NK-92 (cell line): ENCODE measurements at regions not wholly inside any gene's neighbourhood (a gene's known extent, or its start where the extent isn't known, plus 50 kb on each side); places are given as distances from the start of the nearest gene placed in this dataset.
"Not testable (repeated sequence)": the region's sequence is repeated elsewhere in the genome, so short reads cannot be mapped to it uniquely, and the experiment has no call there.

Experiments
- DNase-seq: peaks from one replicate; lab custom pipeline; 2025; ENCODE audit not compliant: unreplicated experiment; lab: John Stamatoyannopoulos, UW

DNA sequence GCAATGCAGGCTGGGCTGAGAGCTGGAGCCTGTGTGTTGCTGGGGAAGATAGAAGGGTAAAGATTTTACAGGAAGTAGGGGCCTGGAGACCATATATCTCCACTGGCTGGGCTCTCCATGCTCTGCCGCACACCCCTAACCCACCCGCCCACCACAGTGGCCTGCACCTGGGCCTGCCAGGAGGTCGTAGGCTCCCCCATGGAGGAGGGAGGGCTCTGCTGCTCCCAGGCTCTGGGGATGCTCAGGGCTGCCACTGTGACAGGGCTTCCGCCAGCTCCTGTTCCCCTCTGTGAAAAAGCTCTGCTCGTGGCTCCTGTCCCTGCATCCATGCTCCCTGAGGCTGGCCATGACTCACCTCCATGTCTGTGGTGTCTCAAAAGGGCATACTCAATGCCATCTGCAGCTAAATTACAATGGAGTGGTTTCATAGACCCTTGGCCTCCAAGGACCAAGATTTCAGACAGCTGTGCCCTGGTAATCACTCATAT is 106.0 kb downstream of the CXCL12 start:
- no peak for DNase-seq

DNA sequence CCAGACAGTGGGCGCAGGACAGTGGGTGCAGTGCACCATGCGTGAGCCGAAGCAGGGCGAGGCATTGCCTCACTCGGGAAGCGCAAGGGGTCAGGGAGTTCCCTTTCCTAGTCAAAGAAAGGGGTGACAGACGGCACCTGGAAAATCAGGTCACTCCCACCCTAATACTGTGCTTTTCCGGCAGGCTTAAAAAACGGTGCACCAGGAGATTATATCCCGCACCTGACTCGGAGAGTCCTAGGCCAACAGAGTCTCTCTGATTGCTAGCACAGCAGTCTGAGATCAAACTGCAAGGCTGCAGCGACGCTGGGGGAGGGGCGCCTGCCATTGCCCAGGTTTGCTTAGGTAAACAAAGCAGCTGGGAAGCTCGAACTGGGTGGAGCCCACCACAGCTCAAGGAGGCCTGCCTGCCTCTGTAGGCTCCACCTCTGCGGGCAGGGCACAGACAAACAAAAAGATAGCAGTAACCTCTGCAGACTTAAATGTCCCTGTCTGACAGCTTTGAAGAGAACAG is 116.4 kb downstream of the CXCL12 start:
- not testable (repeated sequence) for DNase-seq

GRCh38 chr10:44267007-44267406 is 117.9 kb downstream of the CXCL12 start:
- no peak for DNase-seq

DNA sequence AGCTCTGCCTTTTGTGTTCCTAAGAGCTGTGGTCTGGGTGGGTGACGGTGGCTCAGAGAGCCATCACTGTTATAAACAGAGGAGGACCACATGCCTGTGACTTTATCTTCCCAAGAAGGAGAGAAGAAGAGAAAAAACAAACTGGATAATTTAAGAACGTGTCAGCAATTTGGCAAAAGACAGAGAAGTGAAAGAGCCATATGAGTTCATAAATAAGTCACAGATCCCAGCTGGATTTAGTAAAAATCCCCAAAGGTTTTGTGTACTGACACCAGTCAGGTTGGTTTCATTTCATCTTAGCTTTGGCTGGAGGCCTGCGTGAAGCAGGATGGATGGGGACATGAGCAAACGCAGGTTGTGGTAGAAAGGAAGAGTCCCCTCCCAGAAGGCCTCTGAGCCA is 120.7 kb downstream of the CXCL12 start:
- no peak for DNase-seq

- DNase-seq = no peak
Measured at GRCh38 chr10:44263771-44264170, 121.1 kb downstream of the CXCL12 start.

- no peak for DNase-seq
Measured at GRCh38 chr10:44262551-44263251, 122.2 kb downstream of the CXCL12 start.

DNA sequence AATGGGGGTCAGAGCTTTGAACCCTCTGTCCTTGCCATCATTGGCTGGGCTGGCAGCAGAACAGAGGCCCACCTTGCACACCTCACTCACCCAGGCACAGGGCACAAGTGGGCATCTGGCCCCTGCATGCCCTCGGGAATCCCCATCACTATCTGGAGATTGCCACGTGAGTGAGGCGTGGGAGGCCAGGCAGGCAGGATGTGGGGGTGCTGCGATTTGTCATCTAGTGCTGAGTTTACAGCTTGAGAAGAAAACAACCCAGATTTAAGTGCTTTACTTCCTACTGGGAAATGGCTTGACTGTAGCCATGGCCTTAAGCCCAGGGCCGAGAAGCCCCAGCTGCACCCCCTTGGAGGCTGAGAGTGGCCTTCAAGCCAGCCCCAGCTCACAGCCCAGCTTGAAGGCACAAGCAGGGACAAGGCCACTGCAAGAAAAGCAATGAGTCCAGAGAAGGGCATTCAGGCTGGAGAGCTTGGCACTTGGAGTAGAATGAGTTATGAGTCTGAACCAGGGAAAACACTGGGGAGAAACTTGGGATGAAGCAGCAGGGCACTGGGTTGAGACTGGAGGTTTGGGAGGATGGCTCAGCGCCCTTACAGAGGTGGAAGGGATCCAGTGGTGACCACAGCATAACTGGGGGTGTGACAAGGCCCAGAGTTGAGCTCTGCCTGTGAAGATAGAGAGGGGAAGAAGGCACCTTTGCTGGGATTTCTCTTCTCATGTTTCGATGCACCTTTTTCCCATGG is 123.0 kb downstream of the CXCL12 start:
- DNase-seq = no peak

GRCh38 chr10:44261296-44261695 is 123.6 kb downstream of the CXCL12 start:
- DNase-seq = no peak

DNA sequence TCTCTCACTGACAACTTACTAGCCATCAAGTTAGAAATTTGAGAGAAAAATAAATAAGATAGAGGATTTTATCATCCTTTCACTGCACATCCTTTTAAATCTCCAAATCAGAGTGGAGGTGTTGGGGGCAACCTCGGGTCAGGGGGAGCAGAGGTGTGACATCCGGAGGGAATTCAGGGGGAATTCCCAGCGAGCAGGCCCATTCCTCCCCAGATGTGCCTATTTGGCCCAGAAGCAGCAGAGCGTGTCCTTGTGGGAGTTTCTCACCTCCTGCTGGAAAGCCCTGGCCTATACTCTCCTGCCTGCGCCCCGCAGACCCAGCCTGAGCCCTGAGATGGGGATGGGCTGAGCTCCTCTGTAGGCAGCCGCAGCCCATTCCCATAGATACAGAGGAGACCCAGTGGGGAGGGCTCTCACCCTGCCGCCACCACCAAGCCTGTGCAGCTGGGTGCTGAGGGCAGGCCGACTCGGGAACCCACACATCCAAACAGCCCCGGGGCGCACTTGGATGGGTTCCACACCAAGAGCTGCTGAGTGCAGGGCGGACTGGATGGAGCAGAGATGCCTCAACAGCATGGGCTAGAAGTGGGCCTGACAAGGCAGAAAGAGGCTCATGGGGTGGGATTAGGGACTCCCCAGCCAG is 124.5 kb downstream of the CXCL12 start:
- no peak for DNase-seq

GRCh38 chr10:44259090-44259874 is 125.6 kb downstream of the CXCL12 start:
- DNase-seq = no peak

DNA sequence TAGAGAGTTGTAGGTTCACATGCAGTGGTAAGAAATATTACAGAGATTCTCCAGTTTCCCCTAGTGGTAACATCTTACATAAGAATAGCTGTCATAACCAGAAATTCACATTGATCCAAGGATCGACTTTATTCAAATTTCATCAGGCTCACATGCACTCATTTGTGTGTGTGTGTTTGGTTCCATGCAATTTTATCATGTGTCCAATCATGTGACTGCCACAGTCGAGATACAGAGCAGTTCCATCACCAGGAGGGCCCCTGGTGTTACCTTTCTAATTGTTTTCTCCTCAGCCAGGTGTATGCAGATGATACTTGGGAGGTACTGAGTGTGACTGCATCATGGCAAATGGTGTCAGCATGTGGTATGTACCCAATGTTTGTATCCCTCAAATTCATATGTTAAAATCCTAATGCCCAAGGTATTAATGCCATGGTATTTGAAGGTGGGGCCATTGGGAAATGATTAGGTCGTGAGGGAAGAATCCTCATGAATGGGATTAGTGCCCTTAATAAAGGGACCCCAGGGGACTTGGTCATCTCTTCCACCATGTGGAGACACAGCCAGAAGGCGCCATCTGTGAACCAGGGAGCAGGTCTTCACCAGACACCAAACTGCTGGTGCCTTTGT is 126.3 kb downstream of the CXCL12 start:
- no peak for DNase-seq

- no peak for DNase-seq
Measured at GRCh38 chr10:44258019-44258418, 126.9 kb downstream of the CXCL12 start.

DNA sequence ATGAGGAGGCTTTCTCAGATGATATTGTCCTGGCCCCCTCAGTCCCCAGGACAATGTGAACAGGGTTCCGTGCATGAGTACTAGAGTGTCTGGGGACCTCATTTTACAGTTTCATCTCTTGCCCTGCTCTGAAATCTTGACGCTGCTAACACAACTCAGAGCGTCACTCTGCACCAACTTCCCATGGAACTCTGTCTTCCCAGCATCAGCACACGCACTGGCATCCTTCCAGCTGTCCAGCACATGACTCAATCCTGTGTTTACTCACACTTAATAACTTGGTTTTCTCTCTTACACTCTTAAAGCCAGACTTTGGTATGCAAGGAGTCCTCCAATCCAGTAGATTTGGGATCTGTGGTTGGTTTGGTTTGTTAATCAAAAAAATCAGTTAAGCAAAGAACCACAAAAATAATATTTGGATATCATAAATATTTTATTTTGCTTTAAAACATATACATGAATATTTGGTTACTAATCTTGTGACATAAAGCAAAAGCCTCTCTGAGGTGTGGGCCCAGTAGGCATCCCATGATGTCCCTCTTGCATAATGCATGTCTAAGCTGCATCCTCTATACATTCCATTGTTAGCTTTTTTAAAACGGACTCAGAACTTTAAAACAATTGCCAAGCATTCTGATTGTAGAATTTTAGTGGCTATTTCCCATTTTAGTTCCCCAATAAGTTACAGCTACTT is 131.0 kb downstream of the CXCL12 start:
- DNase-seq = no peak

DNA sequence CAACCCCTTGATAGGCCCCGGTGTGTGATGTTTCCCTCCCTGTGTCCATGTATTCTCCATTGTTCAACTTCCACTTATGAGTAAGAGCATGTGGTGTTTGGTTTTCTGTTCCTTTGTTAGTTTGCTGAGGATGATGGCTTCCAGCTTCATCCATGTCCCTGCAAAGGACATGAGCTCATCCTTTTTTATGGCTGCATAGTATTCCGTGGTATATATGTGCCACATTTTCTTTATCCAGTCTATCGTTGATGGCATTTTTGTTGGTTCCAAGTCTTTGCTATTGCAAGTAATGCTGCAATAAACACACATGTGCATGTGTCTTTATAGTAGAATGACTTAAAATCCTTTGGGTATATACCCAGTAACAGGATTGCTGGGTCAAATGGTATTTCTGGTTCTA is 132.3 kb downstream of the CXCL12 start:
- not testable (repeated sequence) for DNase-seq

GRCh38 chr10:44249933-44250332 is 135.0 kb downstream of the CXCL12 start:
- not testable (repeated sequence) for DNase-seq

GRCh38 chr10:44249490-44249889 is 135.4 kb downstream of the CXCL12 start:
- DNase-seq = no peak

GRCh38 chr10:44246700-44247099 is 138.2 kb downstream of the CXCL12 start:
- DNase-seq = not testable (repeated sequence)

DNA sequence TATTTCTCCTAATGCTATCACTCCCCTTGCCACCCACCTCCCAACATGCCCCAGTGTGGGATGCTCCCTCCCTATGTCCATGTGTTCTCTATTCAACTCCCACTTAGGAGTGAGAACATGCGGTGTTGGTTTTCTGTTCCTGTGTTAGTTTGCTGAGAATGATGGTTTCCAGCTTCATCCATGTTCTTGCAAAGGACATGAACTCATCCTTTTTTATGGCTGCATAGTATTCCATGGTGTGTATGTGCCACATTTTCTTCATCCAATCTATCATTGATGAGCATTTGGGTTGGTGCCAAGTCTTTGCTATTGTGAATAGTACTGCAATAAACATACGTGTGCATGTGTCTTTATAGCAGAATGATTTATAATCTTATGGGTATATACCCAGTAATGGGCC is 138.6 kb downstream of the CXCL12 start:
- not testable (repeated sequence) for DNase-seq

- DNase-seq = no peak
Measured at GRCh38 chr10:44245601-44245938, 139.3 kb downstream of the CXCL12 start.
